AG04450 (cell line): ENCODE measurements at regions not wholly inside any gene's neighbourhood (a gene's known extent, or its start where the extent isn't known, plus 50 kb on each side); places are given as distances from the start of the nearest gene placed in this dataset.
"Not testable (repeated sequence)": the region's sequence is repeated elsewhere in the genome, so short reads cannot be mapped to it uniquely, and the experiment has no call there.

ENCODE experiments used
- CTCF ChIA-PET: fragments of 300-600, 350-600 bp; formaldehyde crosslinking; extraction: SDS; loops from one replicate; lab custom pipeline; 2022; ENCODE audit warnings: antibody characterized with exemption, inconsistent platforms; lab: Charles Lee
- POLR2A ChIA-PET: fragments of 350-600 bp; formaldehyde crosslinking; extraction: SDS; loops from one replicate; lab custom pipeline; 2021; ENCODE audit warnings: antibody characterized with exemption, inconsistent platforms; lab: Yijun Ruan, JAX
- DNase-seq: peaks from one replicate; pipeline ENCODE4 v3.0.0-alpha.2; 2011; ENCODE audit warnings: low read depth, low spot score
- H3K27ac ChIP-seq: one replicate; pipeline ENCODE4 v1.5.1; 2012; ENCODE audit warnings: low read depth, low read length, control low read depth
- H3K27me3 ChIP-seq: one replicate; pipeline ENCODE4 v1.6.0; 2012; ENCODE audit warnings: low read length; ENCODE audit not compliant: control insufficient read depth, insufficient read depth
- H3K4me3 ChIP-seq: 2 replicates; pipeline ENCODE4 v1.5.1; 2011; ENCODE audit warnings: mild to moderate bottlenecking, low read depth, low read length, control low read depth
- H3K9me3 ChIP-seq: 2 replicates; pipeline ENCODE4 v1.5.1; 2012; ENCODE audit warnings: low read length; ENCODE audit not compliant: control insufficient read depth, insufficient read depth

GRCh38 chr5:99515864-99516490 is 587.2 kb upstream of the CHD1 start:
- CTCF ChIA-PET, H3K27ac ChIP-seq, H3K27me3 ChIP-seq, DNase-seq, H3K9me3 ChIP-seq, POLR2A ChIA-PET, H3K4me3 ChIP-seq: not testable (repeated sequence)

DNA sequence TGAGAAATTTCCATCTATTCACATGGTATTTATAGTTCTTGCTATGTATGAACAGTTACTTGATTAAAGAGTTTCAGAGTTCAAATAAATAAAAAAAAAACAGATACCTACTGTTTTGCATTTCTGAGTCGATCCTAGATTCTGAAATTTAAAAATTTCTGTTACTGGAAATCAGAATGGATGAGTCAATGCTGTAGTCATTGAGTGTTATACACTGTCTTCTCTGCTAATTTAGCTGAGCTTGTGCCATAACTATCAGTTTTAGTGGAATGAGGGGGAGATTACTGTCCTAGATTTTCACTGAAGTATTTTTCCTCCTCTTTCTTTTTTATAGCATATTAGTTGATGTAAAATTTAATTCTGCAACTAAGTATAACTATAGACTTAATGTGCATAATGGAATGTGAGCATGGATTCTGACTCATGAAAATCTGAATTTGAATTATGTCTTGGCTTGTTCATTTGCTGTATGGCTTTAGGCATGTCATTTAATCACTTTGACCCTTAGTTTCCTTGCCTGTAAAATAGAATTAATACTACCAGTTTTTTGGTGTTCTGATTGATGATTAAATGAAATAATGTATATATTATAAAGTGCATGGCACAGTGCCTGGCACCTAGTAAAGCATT is 581.5 kb upstream of the CHD1 start:
- H3K9me3 ChIP-seq, POLR2A ChIA-PET, DNase-seq, H3K27ac ChIP-seq, H3K27me3 ChIP-seq, H3K4me3 ChIP-seq, CTCF ChIA-PET: not testable (repeated sequence)

GRCh38 chr5:99509064-99509463 is 580.3 kb upstream of the CHD1 start:
- H3K27me3 ChIP-seq, CTCF ChIA-PET, H3K4me3 ChIP-seq, H3K9me3 ChIP-seq, H3K27ac ChIP-seq, DNase-seq, POLR2A ChIA-PET: not testable (repeated sequence)

- H3K27ac ChIP-seq, H3K4me3 ChIP-seq, DNase-seq, POLR2A ChIA-PET, H3K27me3 ChIP-seq, H3K9me3 ChIP-seq, CTCF ChIA-PET: not testable (repeated sequence)
These were observed 566.6 kb upstream of the CHD1 start for GRCh38 chr5:99495456-99495855.

GRCh38 chr5:99478450-99478849 is 549.6 kb upstream of the CHD1 start:
- POLR2A ChIA-PET, H3K9me3 ChIP-seq, H3K27ac ChIP-seq, CTCF ChIA-PET, H3K27me3 ChIP-seq, DNase-seq, H3K4me3 ChIP-seq: not testable (repeated sequence)

DNA sequence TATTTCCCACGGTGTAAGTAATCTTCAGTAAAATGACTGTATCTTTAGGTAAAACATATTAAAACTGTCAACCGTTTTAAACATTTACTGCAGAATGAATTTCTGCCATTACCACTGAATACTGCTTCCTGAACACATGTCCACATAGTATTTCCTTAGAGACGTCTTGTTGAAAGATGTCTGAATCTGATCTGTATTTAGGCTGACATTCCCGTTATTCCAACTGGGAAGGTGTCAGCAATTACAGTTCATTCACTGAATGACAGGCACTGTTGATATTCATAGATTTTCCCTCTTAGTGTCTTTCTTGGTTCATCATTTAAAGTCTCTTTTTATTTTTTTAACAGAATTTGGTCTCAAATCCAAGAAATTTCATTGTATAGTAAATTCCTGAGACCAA is 544.5 kb upstream of the CHD1 start:
- H3K27me3 ChIP-seq, H3K9me3 ChIP-seq, CTCF ChIA-PET, DNase-seq, H3K27ac ChIP-seq, POLR2A ChIA-PET, H3K4me3 ChIP-seq: not testable (repeated sequence)

DNA sequence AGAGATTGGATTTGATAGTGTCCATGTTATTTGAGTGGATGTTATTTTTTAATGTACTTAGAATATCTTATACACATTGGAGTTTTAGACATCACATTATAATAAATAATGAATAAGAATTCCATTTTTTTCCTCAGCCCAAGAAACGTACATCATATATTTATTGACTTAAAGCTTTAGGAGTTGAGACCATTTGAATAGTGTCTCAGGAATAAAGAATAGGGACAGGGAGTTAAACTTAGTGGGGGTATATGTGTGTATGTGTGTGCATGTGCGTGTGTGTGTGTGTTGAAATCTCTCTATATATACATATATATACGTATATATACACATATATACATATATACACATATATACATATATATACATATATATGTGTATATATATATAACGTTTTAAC is 542.9 kb upstream of the CHD1 start:
- H3K27me3 ChIP-seq, H3K9me3 ChIP-seq, H3K27ac ChIP-seq, CTCF ChIA-PET, DNase-seq, H3K4me3 ChIP-seq, POLR2A ChIA-PET: not testable (repeated sequence)

GRCh38 chr5:99471178-99471577 is 542.4 kb upstream of the CHD1 start:
- H3K9me3 ChIP-seq, CTCF ChIA-PET, H3K27me3 ChIP-seq, H3K4me3 ChIP-seq, H3K27ac ChIP-seq, POLR2A ChIA-PET, DNase-seq: not testable (repeated sequence)

GRCh38 chr5:99470636-99471035 is 541.8 kb upstream of the CHD1 start:
- H3K9me3 ChIP-seq, H3K27ac ChIP-seq, H3K4me3 ChIP-seq, H3K27me3 ChIP-seq, POLR2A ChIA-PET, CTCF ChIA-PET, DNase-seq: not testable (repeated sequence)
